ENCODE measurements at regions not wholly inside any gene's neighbourhood (a gene's known extent, or its start where the extent isn't known, plus 50 kb on each side); places are given as distances from the start of the nearest gene placed in this dataset.

DNA sequence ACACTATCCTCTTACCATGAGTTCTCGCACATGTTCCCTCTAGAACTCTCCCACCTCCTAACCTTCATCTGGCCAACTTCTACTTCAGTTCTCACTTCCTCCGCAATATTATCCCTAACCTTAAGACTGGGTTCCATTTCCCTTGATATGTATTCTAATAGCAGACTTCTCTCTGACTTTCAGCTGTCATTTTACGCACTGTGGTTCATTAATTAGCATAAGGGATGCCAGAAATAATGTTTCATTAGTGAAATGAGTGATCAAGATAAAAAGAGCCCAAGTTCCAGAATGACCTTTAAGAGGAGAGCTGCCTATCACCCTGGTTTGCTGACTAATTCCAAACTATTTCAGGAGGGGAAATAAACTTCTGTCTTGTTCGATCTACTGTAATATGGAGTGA is 108.6 kb upstream of the CCDC150 start:
- no peak for DNase-seq (ENCODE audit: low spot score)

DNA sequence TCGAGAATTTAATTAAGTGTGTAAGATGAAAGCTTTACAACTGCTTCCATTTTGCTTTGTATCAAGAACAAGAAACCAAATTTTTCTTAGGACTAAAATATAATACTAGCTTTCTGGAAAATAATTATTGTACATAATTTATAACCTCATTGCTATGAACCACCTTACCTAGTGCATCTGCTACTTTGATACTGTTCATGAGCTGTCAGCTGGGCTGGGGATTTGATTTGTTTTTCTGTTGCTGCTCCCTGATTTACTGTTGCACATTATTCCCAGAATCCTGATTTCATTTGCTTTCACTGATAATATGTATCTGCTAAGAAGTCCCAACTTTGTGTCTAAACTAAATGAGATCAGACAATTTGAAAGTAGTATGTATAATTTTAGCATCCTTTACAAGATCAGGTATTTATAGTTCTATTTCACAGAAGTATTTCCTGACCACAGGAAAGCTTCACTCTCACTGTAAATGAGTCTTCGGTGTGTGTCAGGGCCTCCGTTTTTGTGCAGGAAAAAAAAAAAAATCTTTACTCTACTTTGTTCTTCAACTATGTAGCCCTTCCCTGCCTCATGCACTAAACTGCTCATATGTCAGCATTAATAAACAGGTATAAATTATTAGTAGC is 105.6 kb upstream of the CCDC150 start:
- DNase-seq (ENCODE audit: low spot score) = no peak

DNA sequence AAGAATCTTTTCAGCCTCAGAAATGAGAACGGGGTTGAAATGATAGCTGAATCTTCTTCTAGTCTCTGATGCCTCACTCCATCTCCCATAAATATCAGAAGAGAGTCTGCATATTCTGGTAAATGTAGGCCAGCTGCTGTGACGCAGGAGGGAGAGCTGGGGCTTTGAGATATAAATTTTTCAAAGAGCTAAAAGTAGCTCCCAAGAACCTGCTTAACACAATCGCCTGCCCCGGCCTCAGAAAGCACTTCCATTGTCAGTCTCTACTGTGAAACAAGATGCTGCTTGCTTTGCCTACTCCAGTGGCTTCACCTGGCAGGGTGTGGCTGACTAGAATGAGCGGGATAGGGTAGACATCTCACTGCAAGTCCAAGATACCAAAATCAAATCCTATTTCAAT is 105.0 kb upstream of the CCDC150 start:
- DNase-seq (ENCODE audit: low spot score) = no peak

DNA sequence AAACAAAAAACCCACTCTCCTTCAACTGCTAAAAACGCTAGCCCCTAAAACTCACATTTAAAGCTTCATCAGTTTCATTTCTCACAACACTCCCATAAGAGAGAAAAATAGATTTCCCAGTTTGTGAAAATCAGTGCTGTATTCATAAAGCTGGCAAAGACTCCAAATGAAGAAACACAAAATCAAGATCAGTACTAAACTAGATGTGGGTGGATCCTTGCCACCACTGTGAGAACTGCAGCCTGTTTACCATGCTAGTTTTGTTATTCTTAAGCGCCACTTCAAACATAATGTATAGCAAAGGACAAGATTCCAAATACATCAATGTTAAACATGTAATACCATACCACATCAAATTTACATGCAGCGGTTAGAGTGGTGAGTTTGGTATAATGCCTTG is 104.5 kb upstream of the CCDC150 start:
- DNase-seq (ENCODE audit: low spot score) = no peak

DNA sequence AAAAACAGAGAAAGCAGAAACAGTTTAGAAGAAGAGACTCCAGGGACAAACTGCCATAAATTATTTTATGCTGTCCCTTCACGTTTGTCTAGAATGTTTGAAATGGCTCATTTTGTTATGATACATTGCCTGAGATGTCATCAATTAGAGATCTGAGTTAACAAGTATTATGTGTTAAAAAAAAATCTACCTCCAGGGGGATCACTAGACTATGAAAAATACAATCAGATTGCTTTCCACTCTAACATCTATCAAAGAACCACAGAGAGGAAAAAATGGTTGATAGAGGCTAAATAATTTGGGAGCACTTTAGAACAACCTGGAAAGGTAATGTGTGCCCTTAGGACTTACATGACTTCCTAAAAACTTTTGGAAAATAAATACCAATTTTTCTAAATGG is 103.8 kb upstream of the CCDC150 start:
- DNase-seq (ENCODE audit: low spot score) = no peak

DNA sequence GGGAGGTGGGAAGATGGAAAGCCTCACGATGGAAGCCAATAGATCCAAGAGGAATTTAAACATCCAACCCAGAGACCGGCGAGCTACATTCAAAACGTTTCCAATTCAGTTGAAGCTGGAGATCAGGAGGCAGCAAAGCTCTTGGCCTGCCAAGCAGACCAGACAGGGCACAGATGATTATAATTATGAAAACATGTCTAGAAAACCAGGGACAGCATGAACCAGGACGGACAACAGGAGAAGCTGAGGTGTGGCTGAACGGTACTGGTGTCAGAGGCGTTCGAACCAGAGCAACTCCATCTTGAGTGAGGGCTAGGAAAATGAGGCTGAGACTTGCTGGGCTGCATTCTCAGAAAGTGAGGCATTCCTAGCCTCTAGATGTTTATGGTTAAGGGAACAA is 102.2 kb upstream of the CCDC150 start:
- DNase-seq (ENCODE audit: low spot score) = peak; percentile 42

DNA sequence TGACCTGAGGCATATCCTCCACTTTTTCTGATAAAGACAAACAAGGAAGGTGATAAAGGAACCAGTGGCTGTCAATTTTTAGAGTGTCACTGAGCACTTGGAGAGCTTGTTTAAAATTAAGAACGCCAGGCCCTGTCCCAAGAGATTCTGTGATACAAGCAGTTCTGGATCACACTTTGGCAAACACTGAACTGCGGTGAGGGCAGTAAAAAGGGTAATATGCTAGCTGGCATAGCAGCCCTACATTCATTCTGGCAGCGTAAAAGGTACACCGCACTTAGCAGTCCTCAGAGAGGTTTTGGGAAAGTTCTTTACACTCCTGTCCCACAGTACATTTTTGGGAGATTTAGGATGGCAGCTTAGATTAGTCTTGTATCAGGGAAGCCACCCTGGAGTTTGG is 101.3 kb upstream of the CCDC150 start:
- DNase-seq (ENCODE audit: low spot score) = no peak

DNA sequence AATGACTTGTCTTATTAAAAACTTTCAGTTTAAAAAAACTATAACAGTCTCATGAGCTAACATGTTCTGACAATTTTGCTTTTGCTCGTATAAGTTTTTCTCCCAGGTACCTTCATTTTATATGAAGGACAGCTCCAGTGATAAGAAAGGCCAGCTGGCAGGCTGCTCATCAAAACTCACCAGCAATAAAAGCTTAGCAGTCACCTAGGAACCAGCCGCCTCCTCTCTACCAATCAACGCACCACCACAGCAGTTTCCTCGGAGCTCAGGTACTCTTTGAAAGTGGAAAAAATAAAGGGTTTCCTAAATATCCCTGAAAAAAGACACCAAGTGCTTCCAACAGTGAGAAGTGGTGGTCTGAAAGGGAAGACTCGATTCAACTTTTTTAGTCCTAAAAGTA is 100.9 kb upstream of the CCDC150 start:
- no peak for DNase-seq (ENCODE audit: low spot score)

DNA sequence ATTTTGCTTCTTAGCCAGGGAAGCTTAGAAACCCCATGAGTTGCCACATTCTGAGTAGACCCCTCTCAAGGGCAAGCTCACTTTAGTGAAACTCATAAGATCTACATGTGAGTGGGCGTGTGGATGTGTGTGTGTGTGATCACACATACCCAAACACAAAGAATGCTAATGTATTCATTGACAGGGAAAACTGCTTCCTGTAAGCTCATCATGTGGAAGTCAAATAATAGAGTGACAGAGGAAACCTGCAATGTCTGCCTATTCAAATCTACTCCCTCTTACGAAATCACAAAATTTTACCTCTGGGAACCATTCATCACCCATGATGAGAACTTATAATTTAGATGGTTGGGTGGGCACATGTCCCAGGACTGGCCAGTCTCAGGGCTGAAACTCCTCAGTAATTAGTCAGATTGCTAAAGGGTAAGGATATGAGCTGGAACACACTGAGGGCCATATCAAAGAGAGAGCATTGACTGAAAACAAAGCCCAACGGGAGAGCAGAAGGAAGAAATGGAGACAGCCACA is 94.5 kb upstream of the CCDC150 start:
- no peak for DNase-seq (ENCODE audit: low spot score)

DNA sequence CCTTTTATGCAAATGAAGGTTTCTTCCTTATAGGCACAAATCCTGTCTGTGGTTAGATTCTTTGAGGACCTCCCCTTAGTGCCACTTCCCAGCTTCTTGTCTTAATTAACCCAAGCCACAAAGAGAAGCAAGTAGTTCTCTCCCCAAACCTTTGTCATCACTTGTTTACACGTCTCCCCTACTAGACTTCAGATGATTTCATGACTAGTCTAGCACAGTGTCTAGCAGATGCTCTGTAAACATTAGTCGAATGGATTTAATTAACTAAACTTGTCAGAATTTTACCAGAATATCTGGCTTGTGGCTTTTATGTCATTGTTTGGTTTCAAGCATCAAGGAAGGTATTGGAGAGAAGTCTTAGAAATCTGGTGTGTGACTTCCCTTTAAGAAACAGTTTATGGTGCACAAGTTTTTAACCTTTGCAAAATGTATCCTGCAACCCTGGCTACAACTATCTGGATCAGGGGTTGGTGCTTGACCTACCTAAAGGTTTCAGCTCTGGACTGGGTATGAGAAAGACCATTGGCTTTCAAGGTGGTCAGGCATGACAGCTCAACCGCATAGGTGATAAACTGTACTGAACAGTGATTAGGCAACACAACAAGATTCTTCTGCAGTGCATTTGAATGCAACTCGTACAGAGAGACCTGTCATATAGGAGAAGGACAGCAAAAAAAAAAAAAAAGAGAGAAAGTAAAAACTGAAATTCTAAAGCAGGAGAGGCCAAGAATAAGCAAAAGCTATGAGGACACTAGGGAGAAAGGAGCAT is 93.2 kb upstream of the CCDC150 start:
- no peak for DNase-seq (ENCODE audit: low spot score)

DNA sequence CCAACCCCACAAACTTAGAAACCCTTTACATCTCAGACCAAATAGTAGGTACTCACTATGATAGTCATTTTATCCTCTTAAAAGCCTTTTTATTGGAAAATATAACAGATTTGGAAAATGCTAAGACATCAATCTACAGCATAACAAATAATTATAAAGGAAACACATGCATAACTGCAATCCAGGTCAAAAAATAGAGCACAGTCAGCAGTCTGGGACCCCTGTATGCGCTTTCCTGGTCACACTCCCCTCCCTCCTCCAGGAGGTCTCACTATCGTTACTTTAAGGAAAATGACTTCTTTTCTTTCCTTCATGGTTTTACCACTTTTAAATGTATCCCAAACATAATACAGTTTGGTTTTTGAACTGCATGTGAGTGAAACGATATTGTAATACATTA is 90.5 kb upstream of the CCDC150 start:
- DNase-seq (ENCODE audit: low spot score) = no peak

DNA sequence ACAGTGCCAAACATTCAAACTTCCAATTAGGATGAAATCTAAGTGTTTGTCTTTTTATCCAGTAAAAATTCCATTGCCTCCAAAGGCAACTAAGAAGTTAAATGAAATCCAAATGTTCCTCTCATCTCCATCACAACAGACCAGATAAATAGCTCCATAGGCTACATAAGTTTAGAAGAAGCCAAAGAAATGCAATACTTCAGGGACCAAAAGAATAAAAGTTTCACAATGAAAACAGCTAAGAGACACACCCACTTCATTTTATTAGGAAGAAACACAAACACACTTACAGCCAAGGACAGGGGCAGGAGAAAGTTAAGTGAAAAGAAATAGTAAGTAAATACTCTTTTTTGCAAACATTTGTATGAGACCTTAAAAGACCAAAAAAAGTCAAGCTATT is 88.5 kb upstream of the CCDC150 start:
- no peak for DNase-seq (ENCODE audit: low spot score)

DNA sequence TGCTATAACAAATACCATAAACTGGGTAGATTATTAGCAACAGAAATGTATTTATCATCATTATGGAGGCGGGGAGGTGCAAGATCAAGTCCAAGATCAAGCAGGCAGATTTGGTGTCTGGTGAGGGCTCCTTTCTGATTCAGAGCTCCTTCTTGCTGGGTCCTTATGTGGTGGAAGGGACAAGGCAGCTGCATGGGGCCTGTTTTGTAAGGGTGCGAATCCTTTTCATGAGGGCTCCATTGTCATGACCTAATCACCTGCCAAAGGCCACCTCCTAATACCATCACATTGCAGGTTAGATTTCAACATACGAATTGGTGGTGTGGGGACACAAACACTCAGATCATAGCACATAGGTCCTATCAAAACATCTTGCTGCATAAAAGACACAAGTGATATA is 84.4 kb upstream of the CCDC150 start:
- DNase-seq (ENCODE audit: low spot score) = no peak

DNA sequence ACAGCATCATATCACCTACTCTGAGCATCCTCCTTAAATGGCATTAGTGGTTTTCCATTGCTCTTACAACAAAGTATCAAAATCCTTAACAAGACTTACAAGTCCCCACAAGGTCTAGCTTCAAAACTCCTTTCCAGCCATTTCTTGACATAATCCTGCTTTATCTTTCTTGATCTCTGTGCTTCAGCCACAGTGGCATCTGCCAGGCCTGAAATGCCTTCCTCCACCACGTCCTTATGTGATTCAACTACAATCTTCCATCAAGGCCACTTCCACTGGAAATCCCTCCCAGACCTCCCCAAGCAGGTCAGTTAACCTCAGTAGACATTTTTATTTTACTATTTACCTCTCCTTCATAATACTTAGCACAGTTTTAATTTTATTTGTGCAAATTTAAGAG is 83.8 kb upstream of the CCDC150 start:
- DNase-seq (ENCODE audit: low spot score) = no peak

DNA sequence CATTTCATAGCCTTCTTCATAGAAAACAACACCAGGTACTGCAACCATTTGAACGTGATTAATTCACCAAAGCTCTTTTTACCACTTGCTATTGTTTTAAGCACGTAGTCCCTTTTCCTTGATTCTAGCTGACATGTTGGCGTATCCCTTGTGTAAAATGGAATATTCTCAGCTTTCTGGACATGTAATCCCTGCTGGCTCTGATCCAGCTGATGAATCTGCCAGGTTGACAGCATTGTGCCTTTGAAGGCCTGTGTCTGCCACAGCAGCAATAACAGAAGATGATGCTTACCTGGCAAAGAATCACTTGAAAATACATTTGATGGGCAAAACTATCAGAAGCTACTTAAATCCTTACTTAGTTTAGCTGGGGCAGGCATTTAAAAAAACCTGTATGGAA is 81.0 kb upstream of the CCDC150 start:
- DNase-seq (ENCODE audit: low spot score) = peak; percentile 73

DNA sequence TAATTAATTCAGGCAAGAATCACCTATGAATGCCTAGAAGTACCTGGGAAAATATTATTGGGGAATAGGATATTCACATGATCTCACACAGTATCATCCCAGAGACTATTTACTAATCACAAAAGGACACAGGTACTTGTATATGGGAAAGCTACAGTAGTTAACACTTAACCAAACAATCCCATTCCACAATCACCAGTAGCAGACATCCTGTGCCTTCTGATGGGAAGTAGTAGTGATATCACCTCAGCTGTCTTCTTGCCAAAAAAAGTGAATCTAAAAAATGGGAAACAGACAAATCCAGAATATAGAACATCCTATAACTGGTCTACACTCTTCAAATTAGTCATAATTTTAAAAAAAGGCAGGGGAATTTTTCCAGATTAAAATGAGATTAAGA is 75.6 kb upstream of the CCDC150 start:
- no peak for DNase-seq (ENCODE audit: low spot score)

DNA sequence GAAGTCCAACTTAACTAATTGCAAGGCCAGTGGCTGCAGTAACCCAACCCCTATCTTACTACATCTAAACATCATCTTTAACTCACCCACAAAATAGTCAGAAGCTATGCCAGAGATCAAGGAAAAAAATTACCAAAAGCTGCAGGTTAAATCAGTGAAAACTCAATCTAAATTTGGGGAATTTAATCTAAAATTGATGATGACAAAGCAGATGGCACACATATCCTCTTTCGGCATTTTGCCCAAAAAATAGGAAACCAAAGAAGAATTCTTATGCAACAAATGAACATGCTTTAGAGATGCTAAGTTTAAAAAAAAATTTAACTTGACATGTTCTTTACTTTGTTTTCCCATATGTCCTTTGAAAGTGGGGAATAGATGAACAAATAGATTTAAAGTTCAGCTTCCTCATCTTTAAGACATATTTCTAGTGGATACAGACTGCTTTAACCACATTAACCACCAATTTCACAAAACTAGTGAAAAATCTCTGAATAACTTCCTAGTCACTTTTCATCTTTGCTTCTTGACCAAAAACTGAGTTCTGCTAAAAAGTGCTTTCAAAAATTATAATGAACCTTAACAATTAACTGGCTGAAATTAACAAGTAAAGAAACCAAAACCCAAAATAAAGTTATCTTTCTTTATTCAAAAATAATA is 74.3 kb upstream of the CCDC150 start:
- DNase-seq (ENCODE audit: low spot score) = peak; percentile 56

DNA sequence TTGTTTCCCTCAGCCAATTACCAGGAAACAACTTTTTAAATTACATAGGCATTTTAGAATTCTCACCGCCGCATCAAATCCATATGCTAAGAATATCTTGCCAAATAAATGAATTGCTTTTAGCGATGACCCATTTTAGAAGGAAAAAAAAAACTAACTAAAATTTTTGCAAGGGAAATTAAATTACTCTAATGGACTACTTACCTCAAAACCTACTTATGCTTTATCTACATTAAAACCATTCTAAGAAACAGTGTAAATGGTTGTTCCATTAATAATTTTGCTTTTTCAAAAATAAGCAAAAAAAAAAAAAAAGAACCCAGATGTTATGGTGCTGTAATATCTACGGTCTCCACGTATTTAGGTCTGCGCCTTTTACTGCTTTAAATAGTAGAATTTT is 73.5 kb upstream of the CCDC150 start:
- no peak for DNase-seq (ENCODE audit: low spot score)

DNA sequence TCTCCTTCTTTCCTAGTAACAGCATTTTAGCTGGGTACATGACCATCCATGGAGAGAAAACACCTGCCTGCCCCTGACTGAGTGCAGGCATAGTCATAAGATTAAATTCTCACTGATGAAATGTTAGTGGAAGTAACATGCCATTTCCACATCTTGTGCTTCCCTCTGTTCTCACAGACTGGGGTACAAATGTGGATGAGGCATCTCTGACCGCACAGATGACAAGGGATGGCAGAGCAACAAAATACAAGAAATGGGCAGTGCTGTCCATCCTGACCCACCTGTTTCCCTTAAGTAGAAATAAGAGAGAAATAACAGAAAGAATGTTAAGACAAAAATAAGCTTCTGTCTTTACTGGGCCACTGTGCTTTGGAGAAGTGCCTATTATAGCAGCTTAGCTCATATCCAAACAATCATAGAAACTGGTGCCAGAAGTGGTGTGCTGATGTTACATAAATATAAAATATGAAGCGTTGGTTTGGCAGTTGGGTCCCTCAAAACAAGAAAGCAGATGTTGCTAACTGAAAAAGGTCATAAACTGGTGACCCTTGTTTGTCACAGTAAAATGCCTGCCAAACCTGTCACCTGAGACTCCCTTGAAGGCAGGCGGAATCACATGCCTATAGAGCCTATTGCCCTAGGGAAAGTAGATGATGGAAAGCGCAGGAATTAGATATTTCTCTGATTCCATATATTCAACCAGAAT is 72.4 kb upstream of the CCDC150 start:
- peak; percentile 64 for DNase-seq (ENCODE audit: low spot score)

DNA sequence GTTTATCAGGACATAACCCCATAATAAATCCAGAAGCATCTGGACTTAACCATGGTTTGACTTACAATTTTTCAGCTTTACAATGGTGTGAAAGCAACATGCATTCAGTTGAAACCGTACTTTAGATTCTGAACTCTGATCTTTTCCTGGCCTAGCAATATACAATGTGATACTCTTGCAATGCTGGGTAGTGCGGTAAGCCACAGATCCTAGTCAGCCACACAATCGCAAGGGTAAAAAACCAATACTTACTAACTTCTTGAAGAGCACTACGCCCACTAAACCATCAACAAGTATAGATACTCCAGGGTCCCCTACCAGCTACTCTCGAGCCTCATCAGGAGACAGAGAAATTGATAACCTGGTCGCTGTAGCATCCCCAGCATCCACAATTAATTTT is 71.0 kb upstream of the CCDC150 start:
- no peak for DNase-seq (ENCODE audit: low spot score)

DNA sequence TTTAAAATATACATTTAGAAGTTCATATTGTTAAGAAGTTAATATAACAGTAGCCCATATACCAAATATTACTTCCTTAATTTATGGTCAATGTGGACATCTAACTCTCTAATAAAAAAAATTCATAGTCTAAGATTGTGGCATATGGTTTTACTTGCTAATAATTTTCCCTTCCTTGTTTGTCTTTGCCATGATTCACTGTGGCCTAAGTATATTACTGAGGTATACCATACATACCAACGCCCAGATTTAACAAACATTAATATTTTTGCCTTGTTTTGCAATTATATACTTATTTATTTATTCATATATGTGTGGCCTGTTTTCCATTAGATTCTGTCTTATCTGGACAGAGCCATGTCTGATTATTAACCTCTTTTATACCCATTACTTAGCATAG is 54.6 kb upstream of the CCDC150 start:
- no peak for DNase-seq (ENCODE audit: low spot score)

DNA sequence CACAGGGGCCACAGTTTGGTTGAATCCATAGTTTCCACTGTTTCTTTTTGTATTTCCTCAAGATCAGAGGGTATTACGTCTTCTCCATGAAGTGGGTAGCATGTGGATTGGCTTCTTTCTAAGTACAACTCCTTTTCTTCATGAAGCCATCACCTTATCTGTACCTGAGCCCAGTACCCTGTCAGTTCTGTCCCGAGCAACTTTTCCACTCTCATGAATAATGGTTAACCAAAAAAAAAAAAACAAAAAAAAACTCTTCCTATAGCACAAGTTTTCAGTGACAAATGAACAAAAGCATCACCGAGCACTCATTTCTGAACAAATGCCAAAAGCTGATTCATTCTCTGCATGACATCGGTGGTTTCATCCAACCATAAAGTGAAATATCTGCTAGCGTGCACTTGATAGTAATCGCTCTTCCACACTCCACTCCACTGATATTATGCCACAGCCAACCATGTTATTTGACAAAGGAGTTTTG is 53.0 kb upstream of the CCDC150 start:
- peak; percentile 76 for DNase-seq (ENCODE audit: low spot score)

DNA sequence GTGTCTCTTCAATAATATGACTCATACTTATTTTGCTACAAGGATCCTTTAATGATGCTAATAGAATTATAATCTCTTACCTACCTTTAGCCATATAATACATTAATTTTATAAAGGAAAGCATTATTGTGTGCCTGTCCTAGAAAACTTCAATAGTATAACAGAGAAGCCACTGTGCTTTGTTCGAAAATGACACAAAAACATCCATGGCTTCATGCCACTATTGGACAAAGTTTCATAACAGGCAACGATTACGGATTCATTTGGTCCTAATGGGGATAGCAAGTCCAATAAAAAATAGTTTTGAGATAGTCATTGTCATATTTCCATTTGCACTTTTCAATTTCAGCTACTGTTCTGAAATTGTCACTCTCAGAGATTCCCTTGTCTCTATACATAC is 52.5 kb upstream of the CCDC150 start:
- no peak for DNase-seq (ENCODE audit: low spot score)

All from cerebellar cortex (tissue), 1 donor.